ENCODE measurements at regions not wholly inside any gene's neighbourhood (a gene's known extent, or its start where the extent isn't known, plus 50 kb on each side); places are given as distances from the start of the nearest gene placed in this dataset.

- no peaks in the 10 kb centered on the region for H3K27me3 ChIP-seq (replicated peaks; ENCODE audit: control insufficient read depth, insufficient read depth, low read length)
- no peak for DNase-seq (ENCODE audit: extremely low read depth, insufficient read length)
- no peak overlapping the region for H3K4me3 ChIP-seq (replicated peaks; ENCODE audit: low read depth, low read length)
- TF ChIP-seq CTCF (IDR thresholded peaks at IDR 0.05; ENCODE audit: insufficient read depth, low read length, poor library complexity, severe bottlenecking), result no peak
- no peaks in the 10 kb centered on the region for H3K36me3 ChIP-seq (ENCODE audit: control insufficient read depth, insufficient read depth, low read length)
Measured at GRCh38 chr15:96888764-96889163, 558.3 kb downstream of the NR2F2 start.

GRCh38 chr15:96889734-96890480 is 559.4 kb downstream of the NR2F2 start:
- no peak for DNase-seq (ENCODE audit: extremely low read depth, insufficient read length)
- no peak for TF ChIP-seq CTCF (IDR thresholded peaks at IDR 0.05; ENCODE audit: insufficient read depth, low read length, poor library complexity, severe bottlenecking)
- H3K36me3 ChIP-seq (ENCODE audit: control insufficient read depth, insufficient read depth, low read length), result no peaks in the 10 kb centered on the region
- H3K4me3 ChIP-seq (replicated peaks; ENCODE audit: low read depth, low read length), result peak overlapping the region; percentile 45
- no peaks in the 10 kb centered on the region for H3K27me3 ChIP-seq (replicated peaks; ENCODE audit: control insufficient read depth, insufficient read depth, low read length)

- Histone ChIP-seq H3K36me3 (ENCODE audit: control insufficient read depth, insufficient read depth, low read length) (no peaks in the 10 kb centered on the region), H3K4me3 (replicated peaks; ENCODE audit: low read depth, low read length) (no peak overlapping the region), H3K27me3 (replicated peaks; ENCODE audit: control insufficient read depth, insufficient read depth, low read length) (no peaks in the 10 kb centered on the region)
- no peak for DNase-seq (ENCODE audit: extremely low read depth, insufficient read length)
- TF ChIP-seq CTCF (IDR thresholded peaks at IDR 0.05; ENCODE audit: insufficient read depth, low read length, poor library complexity, severe bottlenecking), result no peak
Measured at GRCh38 chr15:96891046-96891445, 560.5 kb downstream of the NR2F2 start.

GRCh38 chr15:96893159-96893906 is 562.8 kb downstream of the NR2F2 start:
- DNase-seq (ENCODE audit: extremely low read depth, insufficient read length), result no peak
- H3K36me3 ChIP-seq (ENCODE audit: control insufficient read depth, insufficient read depth, low read length), result no peaks in the 10 kb centered on the region
- H3K27me3 ChIP-seq (replicated peaks; ENCODE audit: control insufficient read depth, insufficient read depth, low read length), result no peaks in the 10 kb centered on the region
- H3K4me3 ChIP-seq (replicated peaks; ENCODE audit: low read depth, low read length), result no peak overlapping the region
- TF ChIP-seq CTCF (IDR thresholded peaks at IDR 0.05; ENCODE audit: insufficient read depth, low read length, poor library complexity, severe bottlenecking), result peak; percentile 59

- Histone ChIP-seq H3K4me3 (replicated peaks; ENCODE audit: low read depth, low read length) (no peak overlapping the region), H3K36me3 (ENCODE audit: control insufficient read depth, insufficient read depth, low read length) (no peaks in the 10 kb centered on the region), H3K27me3 (replicated peaks; ENCODE audit: control insufficient read depth, insufficient read depth, low read length) (no peaks in the 10 kb centered on the region)
- no peak for TF ChIP-seq CTCF (IDR thresholded peaks at IDR 0.05; ENCODE audit: insufficient read depth, low read length, poor library complexity, severe bottlenecking)
- no peak for DNase-seq (ENCODE audit: extremely low read depth, insufficient read length)
Measured at GRCh38 chr15:96894659-96895058, 564.2 kb downstream of the NR2F2 start.

Data from GM06990 (cell line).